Lower lobe of right lung (tissue), 2 donors: ENCODE measurements at regions not wholly inside any gene's neighbourhood (a gene's known extent, or its start where the extent isn't known, plus 50 kb on each side); places are given as distances from the start of the nearest gene placed in this dataset.

Experiments used
- ATAC-seq, 2 donors: fragments of 200-7000 bp; cut with Tn5 transposase; one replicate each; pipeline ENCODE4 v1.9.1; 2020 to 2022; ENCODE audit warnings: mild to moderate bottlenecking in 2 of 2, moderate library complexity in 2 of 2
- DNase-seq: peaks from one replicate; pipeline ENCODE4 v3.0.0-alpha.2; 2020
- H3K27ac ChIP-seq: fragments of 200-600 bp; one replicate; pipeline ENCODE4 v1.8.0; 2022
- H3K27me3 ChIP-seq: fragments of 200-600 bp; one replicate; pipeline ENCODE4 v1.8.0; 2022; ENCODE audit warnings: low read depth
- H3K36me3 ChIP-seq: fragments of 200-600 bp; one replicate; pipeline ENCODE4 v1.8.0; 2022; ENCODE audit warnings: mild to moderate bottlenecking
- H3K4me1 ChIP-seq: fragments of 200-600 bp; one replicate; pipeline ENCODE4 v1.8.0; 2022
- H3K4me3 ChIP-seq: fragments of 200-600 bp; one replicate; pipeline ENCODE4 v1.8.0; 2022; ENCODE audit warnings: mild to moderate bottlenecking
- H3K9me3 ChIP-seq: fragments of 200-600 bp; one replicate; pipeline ENCODE4 v1.8.0; 2022
- intact Hi-C: fragments of 100-400 bp; cut with DNase I; formaldehyde crosslinking; loops from one replicate; pipeline ENCODE4 v1.11.0; 2022
- TF ChIP-seq, protein P1 (sequence below): fragments of 200-600 bp; IDR thresholded peaks from one replicate; pipeline ENCODE4 v1.8.0; 2022; ENCODE audit warnings: antibody characterized with exemption, mild to moderate bottlenecking
- donor health status: DM: no; HTN: yes; CAD: no; lungs with severe emphysema.

DNA sequence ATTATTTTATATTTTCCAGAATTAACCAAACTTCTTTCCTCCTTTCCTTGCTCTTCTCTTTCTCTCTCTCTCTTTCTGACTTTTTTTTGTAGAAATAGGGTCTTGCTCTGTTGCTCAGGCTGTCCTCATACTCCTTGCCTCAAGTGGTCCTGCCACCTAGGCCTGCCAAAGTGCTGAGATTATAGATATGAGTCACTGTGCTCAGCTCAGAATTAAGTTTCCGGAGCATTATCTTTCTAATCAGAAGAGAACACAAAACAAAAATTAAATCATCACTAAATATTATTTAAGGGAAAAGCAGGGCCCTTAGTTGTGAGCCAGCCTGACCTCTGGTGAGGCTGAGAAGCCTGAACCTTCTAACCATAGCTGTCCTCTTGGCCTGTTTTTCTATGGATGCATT, 168.2 kb downstream of the SOX2 start:
- Histone ChIP-seq H3K27me3 (no peaks in the 10 kb centered on the region), H3K4me3 (no peak overlapping the region), H3K4me1 (no peaks in the 10 kb centered on the region), H3K9me3 (no peaks in the 10 kb centered on the region), H3K27ac (no peak overlapping the region), H3K36me3 (no peaks in the 10 kb centered on the region)
- ATAC-seq = no peak
- TF ChIP-seq, protein P1, sequence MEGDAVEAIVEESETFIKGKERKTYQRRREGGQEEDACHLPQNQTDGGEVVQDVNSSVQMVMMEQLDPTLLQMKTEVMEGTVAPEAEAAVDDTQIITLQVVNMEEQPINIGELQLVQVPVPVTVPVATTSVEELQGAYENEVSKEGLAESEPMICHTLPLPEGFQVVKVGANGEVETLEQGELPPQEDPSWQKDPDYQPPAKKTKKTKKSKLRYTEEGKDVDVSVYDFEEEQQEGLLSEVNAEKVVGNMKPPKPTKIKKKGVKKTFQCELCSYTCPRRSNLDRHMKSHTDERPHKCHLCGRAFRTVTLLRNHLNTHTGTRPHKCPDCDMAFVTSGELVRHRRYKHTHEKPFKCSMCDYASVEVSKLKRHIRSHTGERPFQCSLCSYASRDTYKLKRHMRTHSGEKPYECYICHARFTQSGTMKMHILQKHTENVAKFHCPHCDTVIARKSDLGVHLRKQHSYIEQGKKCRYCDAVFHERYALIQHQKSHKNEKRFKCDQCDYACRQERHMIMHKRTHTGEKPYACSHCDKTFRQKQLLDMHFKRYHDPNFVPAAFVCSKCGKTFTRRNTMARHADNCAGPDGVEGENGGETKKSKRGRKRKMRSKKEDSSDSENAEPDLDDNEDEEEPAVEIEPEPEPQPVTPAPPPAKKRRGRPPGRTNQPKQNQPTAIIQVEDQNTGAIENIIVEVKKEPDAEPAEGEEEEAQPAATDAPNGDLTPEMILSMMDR = no peak
- no peak for DNase-seq
- intact Hi-C loops = no loop called here

DNA sequence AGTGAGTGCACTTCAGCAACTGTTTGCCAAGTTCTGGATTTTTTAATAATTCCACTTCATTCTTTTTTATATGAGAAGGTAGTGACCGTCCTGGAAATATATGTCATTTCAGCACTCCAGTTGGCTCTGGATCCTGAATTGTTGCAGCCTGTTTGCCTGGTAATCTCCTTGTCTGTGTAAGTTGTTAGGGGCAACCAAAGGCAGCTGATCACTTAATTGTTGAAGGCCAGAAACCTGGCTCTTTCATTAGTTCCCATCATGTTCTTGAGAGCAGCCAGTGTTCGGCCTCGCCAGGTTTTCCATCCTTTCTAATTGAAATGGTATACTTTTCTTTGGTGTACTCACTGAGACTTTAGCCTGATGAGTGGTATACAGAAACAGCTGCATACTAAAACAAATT, 168.6 kb downstream of the SOX2 start:
- ATAC-seq (no peak), DNase-seq (no peak)
- intact Hi-C loops = no loop called here
- TF ChIP-seq, protein P1 = no peak
- H3K4me3 ChIP-seq = no peak overlapping the region
- no peaks in the 10 kb centered on the region for H3K36me3 ChIP-seq
- no peaks in the 10 kb centered on the region for H3K4me1 ChIP-seq
- H3K27ac ChIP-seq = no peak overlapping the region
- H3K9me3 ChIP-seq = no peaks in the 10 kb centered on the region
- H3K27me3 ChIP-seq = no peaks in the 10 kb centered on the region

DNA sequence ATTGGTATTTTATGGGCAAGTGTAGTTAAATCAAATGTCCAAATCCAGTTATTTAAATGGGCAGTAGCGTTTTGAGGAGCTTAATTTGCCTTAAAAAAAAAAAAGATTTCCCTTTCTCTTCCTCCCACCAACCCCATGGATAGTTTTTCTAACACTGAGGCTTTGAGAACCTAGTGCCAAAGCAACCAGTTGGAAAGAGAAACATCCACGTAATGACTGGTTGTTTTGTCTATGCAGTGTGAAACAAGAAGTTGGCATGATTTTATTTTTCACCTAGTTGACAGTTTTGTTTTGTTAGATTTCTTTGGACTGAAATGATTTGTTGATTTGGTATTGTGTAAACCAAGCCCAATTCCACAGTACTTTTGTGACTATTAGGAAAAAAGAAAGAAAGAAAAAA, 170.0 kb downstream of the SOX2 start:
- intact Hi-C loops = no loop called here
- no peaks in the 10 kb centered on the region for H3K9me3 ChIP-seq
- no peaks in the 10 kb centered on the region for H3K36me3 ChIP-seq
- DNase-seq (no peak), ATAC-seq (no peak)
- TF ChIP-seq, protein P1 = no peak
- no peak overlapping the region for H3K4me3 ChIP-seq
- no peaks in the 10 kb centered on the region for H3K27me3 ChIP-seq
- H3K4me1 ChIP-seq = no peaks in the 10 kb centered on the region
- H3K27ac ChIP-seq = no peak overlapping the region

DNA sequence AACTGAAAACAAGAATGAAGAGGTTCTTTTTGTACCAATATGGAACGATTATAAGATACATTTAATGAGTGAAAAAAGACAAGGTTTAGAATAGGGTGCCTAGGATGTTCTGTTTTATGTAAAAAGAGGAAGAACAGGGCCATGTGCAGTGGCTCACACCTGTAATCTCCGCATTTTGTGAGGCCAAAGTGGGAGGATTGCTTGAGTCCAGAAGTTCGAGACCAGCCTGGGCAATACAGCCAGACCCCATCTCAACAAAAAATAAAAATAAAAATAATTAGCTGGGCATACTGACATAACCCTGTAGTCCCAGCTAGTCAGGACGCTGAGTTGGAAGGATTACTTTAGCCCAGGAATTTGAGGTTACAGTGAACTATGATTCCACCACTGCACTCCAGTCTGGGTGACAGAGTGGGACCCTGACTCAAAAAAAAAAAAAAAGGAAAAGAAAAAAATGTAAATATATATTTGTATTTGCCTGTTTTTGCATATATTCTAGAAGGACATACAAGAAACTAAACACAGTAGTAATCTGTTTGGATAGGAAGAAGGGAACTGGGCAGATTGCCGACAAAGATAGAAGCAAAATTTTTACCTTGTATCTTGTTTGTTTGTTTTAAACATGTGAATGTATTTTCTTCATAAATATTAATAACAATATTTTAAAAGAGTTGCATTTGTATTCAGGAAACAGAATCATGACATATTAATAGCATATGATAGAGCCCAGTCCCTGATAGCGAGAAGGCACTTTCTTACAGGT, 174.3 kb downstream of the SOX2 start:
- Histone ChIP-seq H3K27me3 (no peaks in the 10 kb centered on the region), H3K36me3 (no peaks in the 10 kb centered on the region), H3K27ac (no peak overlapping the region), H3K4me1 (no peaks in the 10 kb centered on the region), H3K9me3 (no peaks in the 10 kb centered on the region), H3K4me3 (no peak overlapping the region)
- DNase-seq = no peak
- no peak for ATAC-seq
- TF ChIP-seq, protein P1 = no peak
- intact Hi-C loops = no loop called here

DNA sequence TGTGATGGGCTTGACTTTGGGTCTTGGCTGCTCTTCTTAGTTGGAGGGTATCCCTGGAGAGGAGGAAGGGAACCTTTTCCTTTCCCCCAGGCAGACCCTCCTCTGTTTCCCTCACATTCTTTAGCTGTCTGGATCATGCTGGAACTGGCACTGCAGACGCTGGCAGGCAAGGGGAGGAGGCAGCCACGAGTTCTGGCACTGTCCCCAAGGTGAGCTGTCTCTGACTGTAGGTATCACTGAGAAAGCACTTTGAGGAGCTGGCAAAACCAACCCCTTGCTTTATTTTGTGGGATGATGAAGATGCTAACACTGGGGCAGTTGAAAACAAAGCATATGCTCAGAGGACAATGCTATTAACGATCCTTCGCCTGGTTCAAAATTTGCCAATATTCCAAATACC, 175.0 kb downstream of the SOX2 start:
- no peaks in the 10 kb centered on the region for H3K36me3 ChIP-seq
- no peaks in the 10 kb centered on the region for H3K4me1 ChIP-seq
- DNase-seq = no peak
- intact Hi-C loops = no loop called here
- H3K9me3 ChIP-seq = no peaks in the 10 kb centered on the region
- no peaks in the 10 kb centered on the region for H3K27me3 ChIP-seq
- no peak overlapping the region for H3K27ac ChIP-seq
- TF ChIP-seq, protein P1 = no peak
- H3K4me3 ChIP-seq = no peak overlapping the region
- no peak for ATAC-seq
